Large intestine (tissue), 3 donors: ENCODE measurements at regions not wholly inside any gene's neighbourhood (a gene's known extent, or its start where the extent isn't known, plus 50 kb on each side); places are given as distances from the start of the nearest gene placed in this dataset.

Source experiments
- DNase-seq, 2 donors: peaks; one replicate each; pipeline versions ENCODE4 v3.0.0 to v3.0.0-alpha.2; 2013
- H3K27ac ChIP-seq: one replicate; pipeline ENCODE4 v1.5.1; 2013; ENCODE audit warnings: low read length
- H3K27me3 ChIP-seq: 2 replicates; pipeline ENCODE4 v1.6.1; 2013; ENCODE audit warnings: low read length; ENCODE audit not compliant: control insufficient read depth, insufficient read depth
- H3K36me3 ChIP-seq: 2 replicates; pipeline ENCODE4 v1.6.1; 2013; ENCODE audit warnings: low read length; ENCODE audit not compliant: control insufficient read depth, insufficient read depth
- H3K4me1 ChIP-seq: one replicate; pipeline ENCODE4 v1.6.1; 2013; ENCODE audit warnings: low read length; ENCODE audit not compliant: control insufficient read depth, insufficient read depth
- H3K4me3 ChIP-seq: one replicate; pipeline ENCODE4 v1.5.1; 2013; ENCODE audit warnings: low read length
- H3K9me3 ChIP-seq: one replicate; pipeline ENCODE4 v1.6.1; 2013; ENCODE audit warnings: mild to moderate bottlenecking, low read depth, low read length, moderate library complexity; ENCODE audit not compliant: control insufficient read depth
- WGBS: methylation state at CpG from one replicate; pipeline ENCODE4 v1.1.5; 2013; ENCODE audit warnings: low lambda C conversion rate; ENCODE audit not compliant: insufficient coverage; 5-methylcytosine and 5-hydroxymethylcytosine counted together

DNA sequence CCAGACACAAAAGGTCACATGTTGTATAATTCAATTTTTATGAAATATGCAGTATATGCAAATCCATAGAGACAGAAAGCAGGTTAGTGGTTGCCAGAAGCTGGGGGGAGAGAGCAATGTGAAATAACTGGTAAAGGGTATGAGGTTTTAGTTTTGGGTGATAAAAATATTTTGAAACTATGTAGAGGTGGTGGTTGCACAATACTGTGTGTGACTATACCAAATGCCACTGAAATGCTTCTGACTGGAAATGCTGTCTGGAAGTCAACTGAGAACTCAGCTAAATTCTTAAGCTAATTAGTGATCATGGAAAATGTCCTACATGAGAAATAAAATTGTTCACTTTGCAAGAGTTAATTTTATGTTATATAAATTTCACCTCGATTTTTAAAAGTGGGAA, 65.3 kb upstream of the RXFP2 start:
- H3K9me3 ChIP-seq: peaks cover 3% of the 10 kb centered on the region
- no peak overlapping the region for H3K27ac ChIP-seq
- H3K36me3 ChIP-seq: no peaks in the 10 kb centered on the region
- WGBS: 90% methylated on average over 1 of the region's 1 CpG
- no peak overlapping the region for H3K4me3 ChIP-seq
- no peak for DNase-seq
- H3K4me1 ChIP-seq: no peaks in the 10 kb centered on the region
- no peaks in the 10 kb centered on the region for H3K27me3 ChIP-seq

DNA sequence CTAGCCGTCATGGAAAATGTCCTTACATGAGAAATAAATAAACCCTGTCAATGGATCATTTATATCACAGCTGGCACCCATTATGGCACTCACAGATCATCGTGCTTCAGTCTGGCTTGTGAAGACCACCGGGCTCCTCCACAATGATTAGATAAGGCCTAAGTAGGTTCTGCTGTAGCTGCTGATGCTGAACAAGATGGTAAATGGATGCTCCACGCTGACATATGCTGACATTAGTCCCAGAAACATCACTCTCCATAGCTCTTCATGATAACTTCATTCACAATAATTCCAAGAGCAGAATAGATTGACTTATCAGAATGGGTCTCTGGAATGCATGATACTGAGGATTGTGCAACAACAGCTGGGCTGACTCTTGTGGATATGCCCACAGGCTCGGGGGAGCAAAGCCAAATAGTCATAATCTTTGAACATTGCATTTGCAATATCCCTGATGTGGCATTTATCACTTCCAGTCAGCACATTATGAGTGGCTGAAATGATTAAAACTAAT, 63.8 kb upstream of the RXFP2 start:
- H3K27ac ChIP-seq: no peak overlapping the region
- H3K36me3 ChIP-seq: no peaks in the 10 kb centered on the region
- H3K4me1 ChIP-seq: no peaks in the 10 kb centered on the region
- no peaks in the 10 kb centered on the region for H3K9me3 ChIP-seq
- H3K27me3 ChIP-seq: no peaks in the 10 kb centered on the region
- DNase-seq: no peak
- WGBS: no CpG with 5 or more reads among the region's 5 CpGs
- H3K4me3 ChIP-seq: no peak overlapping the region

GRCh38 chr13:31681133-31681532, 58.2 kb upstream of the RXFP2 start:
- WGBS: no CpG with 5 or more reads among the region's 2 CpGs
- Histone ChIP-seq H3K27ac (no peak overlapping the region), H3K4me1 (no peaks in the 10 kb centered on the region), H3K27me3 (no peaks in the 10 kb centered on the region), H3K9me3 (no peaks in the 10 kb centered on the region), H3K4me3 (no peak overlapping the region), H3K36me3 (no peaks in the 10 kb centered on the region)
- DNase-seq: no peak

- no peak for DNase-seq
- Histone ChIP-seq H3K9me3 (no peaks in the 10 kb centered on the region), H3K4me1 (no peaks in the 10 kb centered on the region), H3K27ac (no peak overlapping the region), H3K36me3 (no peaks in the 10 kb centered on the region), H3K27me3 (no peaks in the 10 kb centered on the region), H3K4me3 (no peak overlapping the region)
- WGBS: 92% methylated on average over 2 of the region's 2 CpGs
Observed at GRCh38 chr13:31684466-31684865, 54.9 kb upstream of the RXFP2 start.

GRCh38 chr13:31686670-31687425, 52.5 kb upstream of the RXFP2 start:
- Histone ChIP-seq H3K9me3 (no peaks in the 10 kb centered on the region), H3K27ac (no peak overlapping the region), H3K36me3 (no peaks in the 10 kb centered on the region), H3K4me3 (no peak overlapping the region), H3K4me1 (no peaks in the 10 kb centered on the region), H3K27me3 (no peaks in the 10 kb centered on the region)
- 93% methylated on average over 3 of the region's 4 CpGs for WGBS
- DNase-seq: no peak
